H1 (cell line): ENCODE measurements at regions not wholly inside any gene's neighbourhood (a gene's known extent, or its start where the extent isn't known, plus 50 kb on each side); places are given as distances from the start of the nearest gene placed in this dataset.

Experiments
- CTCF ChIA-PET: fragments of 300-600 bp; sonication (Branson Sonifier 250); formaldehyde crosslinking; loops from one replicate; lab custom pipeline; 2021; ENCODE audit not compliant: partially characterized antibody; lab: Charles Lee
- POLR2A ChIA-PET: fragments of 300-600 bp; sonication (Branson Sonifier 250); formaldehyde crosslinking; loops from one replicate; lab custom pipeline; 2021; ENCODE audit warnings: inconsistent platforms; ENCODE audit not compliant: partially characterized antibody; lab: Charles Lee
- DNase-seq, 2 experiments: peaks; one replicate each; pipeline versions ENCODE4 v3.0.0 to v3.0.0-alpha.2; 2010 to 2022; ENCODE audit warnings: low spot score in 2 of 2, low read depth in 1 of 2, mixed read lengths in 1 of 2
- FAIRE-seq: peaks from 2 replicates; lab custom pipeline; 2011; peaks lifted over from hg19 to GRCh38; lab: Jason Lieb, UNC
- H2AFZ ChIP-seq: 2 replicates; pipeline ENCODE4 v1.8.1; 2012; ENCODE audit warnings: low read length, inconsistent platforms
- H2AK5ac ChIP-seq: 2 replicates; pipeline ENCODE4 v1.6.1; 2013; ENCODE audit warnings: low read depth, low read length
- H2BK120ac ChIP-seq: replicated peaks from 2 replicates; pipeline ENCODE3; 2013; ENCODE audit warnings: low read depth, low read length, inconsistent platforms
- H2BK12ac ChIP-seq: 2 replicates; pipeline ENCODE4 v1.6.1; 2013; ENCODE audit warnings: low read depth, low read length
- H2BK15ac ChIP-seq: 2 replicates; pipeline ENCODE4 v1.6.1; 2013; ENCODE audit warnings: low read length
- H2BK20ac ChIP-seq: 2 replicates; pipeline ENCODE4 v1.6.1; 2013; ENCODE audit warnings: low read length
- H2BK5ac ChIP-seq: 2 replicates; pipeline ENCODE4 v1.6.1; 2013; ENCODE audit warnings: low read depth, low read length
- H3K14ac ChIP-seq: 2 replicates; pipeline ENCODE4 v1.6.1; 2013; ENCODE audit warnings: inconsistent platforms; ENCODE audit not compliant: insufficient read length
- H3K18ac ChIP-seq: 2 replicates; pipeline ENCODE4 v1.6.1; 2013; ENCODE audit warnings: low read length; ENCODE audit errors: extremely low read depth
- H3K23ac ChIP-seq: 2 replicates; pipeline ENCODE4 v1.6.1; 2013; ENCODE audit warnings: inconsistent platforms; ENCODE audit not compliant: insufficient read length
- H3K23me2 ChIP-seq: 2 replicates; pipeline ENCODE4 v1.6.1; 2013; ENCODE audit warnings: low read depth, low read length
- H3K27ac ChIP-seq: 2 replicates; pipeline ENCODE4 v1.6.1; 2011; ENCODE audit warnings: low read depth, low read length, inconsistent platforms
- H3K27me3 ChIP-seq, 4 experiments: replicated peaks in 1 of 4; 1 replicate in 1 of 4; 2 replicates in 3 of 4; pipeline versions ENCODE4 v1.6.1 to v1.8.1; 2011 to 2013; ENCODE audit warnings: low read length in 3 of 4, mild to moderate bottlenecking in 3 of 4, inconsistent platforms in 2 of 4, mixed read lengths in 2 of 4, moderate library complexity in 1 of 4; ENCODE audit not compliant: control insufficient read depth in 3 of 4, insufficient read depth in 3 of 4; ENCODE audit errors: extremely low read depth in 1 of 4
- H3K36me3 ChIP-seq, 4 experiments: 2 replicates each; pipeline versions ENCODE4 v1.6.1 to v1.8.1; 2011 to 2013; ENCODE audit warnings: mild to moderate bottlenecking in 4 of 4, low read length in 3 of 4, moderate library complexity in 2 of 4, control low read depth in 1 of 4, inconsistent platforms in 1 of 4; ENCODE audit not compliant: insufficient read depth in 4 of 4, control insufficient read depth in 2 of 4
- H3K4ac ChIP-seq: replicated peaks from 2 replicates; pipeline ENCODE3; 2013; ENCODE audit warnings: low read length, low read depth, mixed read lengths, inconsistent platforms; ENCODE audit not compliant: insufficient read length
- H3K4me1 ChIP-seq, 4 experiments: replicated peaks in 1 of 4; 1 replicate in 1 of 4; 2 replicates in 3 of 4; pipeline versions ENCODE4 v1.6.1 to v1.8.1; 2011 to 2013; ENCODE audit warnings: low read length in 3 of 4, inconsistent platforms in 2 of 4, mixed read lengths in 1 of 4; ENCODE audit not compliant: insufficient read depth in 4 of 4, control insufficient read depth in 3 of 4
- H3K4me2 ChIP-seq, 2 experiments: 2 replicates each; pipeline versions ENCODE4 v1.6.1 to v1.8.1; 2011 to 2013; ENCODE audit warnings: low read depth in 2 of 2, low read length in 2 of 2, control low read depth in 1 of 2, inconsistent platforms in 1 of 2, mild to moderate bottlenecking in 1 of 2; ENCODE audit not compliant: insufficient read depth in 1 of 2
- H3K4me3 ChIP-seq, 4 experiments: fragments of 200-600, 300-600 bp in 1 of 4; sonication (generic), shearing (Covaris generic), sonication (Bioruptor Twin) in 1 of 4; 2 replicates each; pipeline versions ENCODE4 v1.5.1 to v1.8.1; 2011 to 2016; ENCODE audit warnings: low read length in 4 of 4, low read depth in 3 of 4, control low read depth in 2 of 4, inconsistent platforms in 2 of 4, mild to moderate bottlenecking in 2 of 4, mixed read lengths in 1 of 4, moderate library complexity in 1 of 4; ENCODE audit not compliant: insufficient read depth in 2 of 4; ENCODE audit errors: extremely low read depth in 1 of 4
- H3K56ac ChIP-seq: replicated peaks from 2 replicates; pipeline ENCODE3; 2013; ENCODE audit warnings: low read depth, mild to moderate bottlenecking, mixed read lengths, low read length, inconsistent platforms; ENCODE audit not compliant: insufficient read length
- H3K79me1 ChIP-seq: 2 replicates; pipeline ENCODE4 v1.6.1; 2013; ENCODE audit warnings: low read depth, low read length, control low read depth
- H3K79me2 ChIP-seq, 2 experiments: 2 replicates each; pipeline versions ENCODE4 v1.6.1 to v1.8.1; 2012 to 2013; ENCODE audit warnings: low read length in 2 of 2, mild to moderate bottlenecking in 2 of 2, inconsistent platforms in 1 of 2; ENCODE audit not compliant: insufficient read depth in 2 of 2, control insufficient read depth in 1 of 2
- H3K9ac ChIP-seq, 4 experiments: replicated peaks in 1 of 4; 1 replicate in 1 of 4; 2 replicates in 3 of 4; pipeline versions ENCODE4 v1.6.1 to v1.8.1; 2011 to 2013; ENCODE audit warnings: low read depth in 3 of 4, low read length in 3 of 4, control low read depth in 2 of 4, mild to moderate bottlenecking in 2 of 4, moderate library complexity in 2 of 4, inconsistent platforms in 1 of 4; ENCODE audit errors: extremely low read depth in 1 of 4
- H3K9me3 ChIP-seq, 2 experiments: 2 replicates each; pipeline versions ENCODE4 v1.6.1 to v1.8.1; 2012 to 2013; ENCODE audit warnings: mild to moderate bottlenecking in 2 of 2, moderate library complexity in 2 of 2, control low read depth in 1 of 2, inconsistent platforms in 1 of 2, low read depth in 1 of 2, low read length in 1 of 2, mixed read lengths in 1 of 2; ENCODE audit not compliant: insufficient read depth in 2 of 2
- H4K20me1 ChIP-seq, 2 experiments: replicated peaks in 1 of 2; 2 replicates each; pipeline versions ENCODE3 to v1.8.1; 2011 to 2013; ENCODE audit warnings: inconsistent platforms in 2 of 2, low read length in 2 of 2, mild to moderate bottlenecking in 1 of 2; ENCODE audit not compliant: insufficient read depth in 2 of 2, control insufficient read depth in 1 of 2
- H4K5ac ChIP-seq: 2 replicates; pipeline ENCODE4 v1.6.1; 2013; ENCODE audit warnings: low read length, low read depth, mixed read lengths, inconsistent platforms; ENCODE audit not compliant: insufficient read length
- H4K8ac ChIP-seq: 2 replicates; pipeline ENCODE4 v1.8.0; 2013; ENCODE audit warnings: mild to moderate bottlenecking, moderate library complexity, low read length, inconsistent platforms; ENCODE audit not compliant: insufficient read depth; ENCODE audit errors: extremely low read depth
- H4K91ac ChIP-seq: replicated peaks from 2 replicates; pipeline ENCODE3; 2013; ENCODE audit warnings: low read length, mixed read lengths, inconsistent platforms; ENCODE audit not compliant: insufficient read length
- BCL11A ChIP-seq, 2 experiments: IDR thresholded peaks; one replicate each; pipeline ENCODE4 v1.6.1; 2011; ENCODE audit warnings: low read depth in 2 of 2, low read length in 2 of 2, mild to moderate bottlenecking in 2 of 2
- CBX8 ChIP-seq: fragments of 300-800, 300-1000 bp; sonication (generic); IDR thresholded peaks from 2 replicates; pipeline ENCODE4 v1.7.1; 2016; ENCODE audit warnings: low read depth, low read length, borderline replicate concordance
- CHD2 ChIP-seq: IDR thresholded peaks from 2 replicates; pipeline ENCODE4 v1.6.1; 2012; ENCODE audit warnings: low read length, improper control_type of control experiment
- CREB1 ChIP-seq: IDR thresholded peaks from 2 replicates; pipeline ENCODE4 v1.6.1; 2012; ENCODE audit warnings: inconsistent platforms
- CTBP2 ChIP-seq: IDR thresholded peaks from 2 replicates; pipeline ENCODE4 v1.7.0; 2011; ENCODE audit warnings: borderline replicate concordance, mild to moderate bottlenecking, moderate library complexity, mixed read lengths, low read length; ENCODE audit not compliant: insufficient read depth, insufficient read length
- EGR1 ChIP-seq: IDR thresholded peaks from 2 replicates; pipeline ENCODE4 v1.6.1; 2011; ENCODE audit warnings: low read depth, low read length, borderline replicate concordance
- JUND ChIP-seq: IDR thresholded peaks from 2 replicates; pipeline ENCODE4 v1.6.1; 2011; ENCODE audit warnings: mild to moderate bottlenecking, improper control_type of control experiment, low read length
- KDM4A ChIP-seq: IDR thresholded peaks from one replicate; pipeline ENCODE4 v1.7.1; 2012; ENCODE audit warnings: low read depth, mild to moderate bottlenecking, moderate library complexity, low read length, inconsistent platforms; ENCODE audit not compliant: severe bottlenecking
- NANOG ChIP-seq: IDR thresholded peaks from 2 replicates; pipeline ENCODE4 v1.6.1; 2011; ENCODE audit warnings: low read length, low read depth, mild to moderate bottlenecking, inconsistent platforms; ENCODE audit not compliant: insufficient read depth, poor library complexity, severe bottlenecking
- PHF8 ChIP-seq: fragments of 200-600 bp; sonication (generic); conservative IDR thresholded peaks from 2 replicates; pipeline ENCODE4 v1.7.1; 2012; ENCODE audit warnings: low read depth, mild to moderate bottlenecking, inconsistent platforms, low read length, moderate library complexity
- RAD21 ChIP-seq, 2 experiments: IDR thresholded peaks in 1 of 2; conservative IDR thresholded peaks in 1 of 2; 2 replicates each; pipeline ENCODE4 v1.6.1; 2011; ENCODE audit warnings: low read depth in 2 of 2, low read length in 2 of 2, improper control_type of control experiment in 1 of 2, inconsistent platforms in 1 of 2, mild to moderate bottlenecking in 1 of 2, moderate library complexity in 1 of 2
- SRF ChIP-seq: IDR thresholded peaks from 2 replicates; pipeline ENCODE4 v1.6.1; 2011; ENCODE audit warnings: mild to moderate bottlenecking, low read depth, low read length, moderate library complexity
- WGBS, 2 experiments: shearing (Covaris generic) in 1 of 2; methylation state at CpG; one replicate each; pipeline versions ENCODE4 v1.1.6 to v1.1.7; 2013 to 2015; ENCODE audit warnings: low lambda C conversion rate in 2 of 2, mixed read lengths in 2 of 2, inconsistent platforms in 1 of 2, low coverage in 1 of 2, missing lambda C conversion rate in 1 of 2; ENCODE audit not compliant: insufficient replicate concordance in 2 of 2, insufficient coverage in 1 of 2, insufficient read length in 1 of 2; ENCODE audit errors: extremely low coverage in 1 of 2, missing lambda C conversion rate in 1 of 2; 5-methylcytosine and 5-hydroxymethylcytosine counted together

DNA sequence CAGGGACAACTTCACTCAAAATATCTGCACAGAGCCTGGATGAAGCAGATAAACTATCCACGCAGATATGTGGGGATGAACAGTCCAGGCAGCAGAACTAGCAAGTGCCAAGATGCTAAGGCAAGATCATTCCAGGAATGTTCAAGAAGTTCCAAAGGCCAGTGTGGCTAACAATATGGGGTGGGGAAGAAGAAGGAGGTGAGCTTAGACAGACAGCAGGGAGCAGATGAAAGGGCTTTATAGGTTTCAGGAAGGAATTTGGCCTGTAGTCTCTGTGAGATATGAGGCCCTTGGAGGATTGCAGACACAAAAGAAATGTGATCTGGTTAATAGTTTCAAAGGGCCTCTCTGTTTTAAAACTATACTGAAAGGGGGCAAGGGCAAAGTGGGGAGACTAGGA lies 63.5 kb upstream of the PPM1H start:
- Histone ChIP-seq H3K27ac (no peak overlapping the region), H3K9me3 (no peaks in the 10 kb centered on the region), H3K79me1 (no peaks in the 10 kb centered on the region), H4K5ac (no peak overlapping the region), H2BK15ac (no peak overlapping the region), H3K27me3 (no peaks in the 10 kb centered on the region; a peak in 1 of 7 replicates), H3K4ac (no peak overlapping the region), H2BK12ac (no peak overlapping the region), H3K23ac (no peak overlapping the region), H4K20me1 (no peaks in the 10 kb centered on the region), H3K4me2 (no peak overlapping the region), H2BK5ac (no peak overlapping the region), H2AK5ac (no peak overlapping the region), H3K79me2 (no peaks in the 10 kb centered on the region), H4K8ac (no peak overlapping the region), H3K23me2 (no peaks in the 10 kb centered on the region), H3K18ac (no peak overlapping the region), H3K56ac (no peak overlapping the region), H3K4me3 (no peak overlapping the region), H4K91ac (no peak overlapping the region), H2AFZ (no peak overlapping the region), H2BK120ac (no peak overlapping the region), H2BK20ac (no peak overlapping the region), H3K9ac (no peak overlapping the region), H3K36me3 (no peaks in the 10 kb centered on the region), H3K14ac (no peak overlapping the region), H3K4me1 (peaks cover 0 to 5% (median 0%) of the 10 kb centered on the region in 4 experiments; a peak in 1 of 7 replicates)
- ChIA-PET POLR2A (no interaction called here), CTCF (interaction anchor here (1.5 kb wide), 1 partner anchor 9 kb away, joined by 3 read pairs; no protein-coding TSS in a partner anchor)
- 89% methylated on average over 1 of the region's 1 CpG; no CpG with 5 or more reads in 1 of the 2 experiments for WGBS, 2 experiments
- FAIRE-seq (no peak), DNase-seq (no peak)
- TF ChIP-seq CBX8, result no peak
- TF ChIP-seq EGR1, result no peak
- TF ChIP-seq RAD21 (IDR thresholded peaks at IDR 0.05 in 1 of 2, conservative IDR thresholded peaks at IDR 0.05 in 1 of 2; ENCODE audit: low read depth in 2 of 2, low read length in 2 of 2), result no peak
- no peak for TF ChIP-seq NANOG
- no peak for TF ChIP-seq CHD2
- no peak for TF ChIP-seq PHF8
- TF ChIP-seq SRF, result no peak
- no peak for TF ChIP-seq CTBP2
- no peak for TF ChIP-seq BCL11A (IDR thresholded peaks at IDR 0.05; ENCODE audit: low read depth in 2 of 2, low read length in 2 of 2)
- no peak for TF ChIP-seq CREB1
- no peak for TF ChIP-seq JUND
- TF ChIP-seq KDM4A, result no peak
